GM23338 (cell line): ENCODE measurements at regions not wholly inside any gene's neighbourhood (a gene's known extent, or its start where the extent isn't known, plus 50 kb on each side); places are given as distances from the start of the nearest gene placed in this dataset.

Experiments used
- ATAC-seq: fragments of 200-7000 bp; cut with Tn5 transposase; 3 replicates; pipeline ENCODE4 v1.9.1; 2020
- DNase-seq: peaks from one replicate; pipeline ENCODE4 v3.0.0-alpha.2; 2015; ENCODE audit warnings: low spot score
- H2AFZ ChIP-seq: fragments of 200-600 bp; sonication (generic); 2 replicates; pipeline ENCODE4 v1.8.0; 2016; ENCODE audit warnings: antibody characterized with exemption, mild to moderate bottlenecking, moderate library complexity
- H3F3A ChIP-seq: fragments of 200-600 bp; sonication (generic); replicated peaks from 2 replicates; pipeline ENCODE4 v1.8.0; 2017; ENCODE audit warnings: antibody characterized with exemption, mixed run types, low read depth
- H3K27ac ChIP-seq: fragments of 200-600 bp; sonication (generic); 2 replicates; pipeline ENCODE4 v1.6.1; 2016; ENCODE audit warnings: low read depth
- H3K27me3 ChIP-seq: fragments of 200-600 bp; sonication (generic); 2 replicates; pipeline ENCODE4 v1.8.0; 2016; ENCODE audit warnings: mild to moderate bottlenecking, mixed run types, moderate library complexity; ENCODE audit not compliant: insufficient read depth
- H3K36me3 ChIP-seq: fragments of 200-600 bp; sonication (generic); 2 replicates; pipeline ENCODE4 v1.8.0; 2016; ENCODE audit warnings: mild to moderate bottlenecking; ENCODE audit not compliant: insufficient read depth
- H3K4me1 ChIP-seq: fragments of 200-600 bp; sonication (generic); 2 replicates; pipeline ENCODE4 v1.8.0; 2016; ENCODE audit warnings: mild to moderate bottlenecking, moderate library complexity; ENCODE audit not compliant: insufficient read depth
- H3K4me2 ChIP-seq: fragments of 200-600 bp; sonication (generic); 2 replicates; pipeline ENCODE4 v1.7.1; 2017; ENCODE audit warnings: mixed run types
- H3K4me3 ChIP-seq: fragments of 200-600 bp; sonication (generic); 2 replicates; pipeline ENCODE4 v1.6.1; 2016; ENCODE audit warnings: mixed run types
- H3K79me2 ChIP-seq: fragments of 200-600 bp; sonication (generic); replicated peaks from 2 replicates; pipeline ENCODE4 v1.8.0; 2017; ENCODE audit warnings: mild to moderate bottlenecking; ENCODE audit not compliant: insufficient read depth
- H3K9me2 ChIP-seq: fragments of 200-600 bp; sonication (generic); 2 replicates; pipeline ENCODE4 v1.8.0; 2017; ENCODE audit not compliant: insufficient read depth
- H4K20me1 ChIP-seq: fragments of 200-600 bp; sonication (generic); replicated peaks from 2 replicates; pipeline ENCODE4 v1.8.0; 2017; ENCODE audit warnings: mild to moderate bottlenecking; ENCODE audit not compliant: insufficient read depth
- H3K27ac Mint-ChIP-seq: 2 replicates; pipeline ENCODE4 v1.8.0; 2020; ENCODE audit warnings: inconsistent platforms, mild to moderate bottlenecking, moderate library complexity, mixed read lengths
- H3K27me3 Mint-ChIP-seq: 3 replicates; pipeline ENCODE4 v1.8.0; 2022; ENCODE audit warnings: low read depth, mild to moderate bottlenecking, moderate library complexity, mixed read lengths, inconsistent platforms; ENCODE audit not compliant: insufficient read depth, poor library complexity
- H3K36me3 Mint-ChIP-seq: 3 replicates; pipeline ENCODE4 v1.8.0; 2021; ENCODE audit warnings: low read depth, mild to moderate bottlenecking, inconsistent platforms, moderate library complexity, mixed read lengths
- H3K4me1 Mint-ChIP-seq: 3 replicates; pipeline ENCODE4 v1.8.0; 2020; ENCODE audit warnings: mild to moderate bottlenecking, inconsistent platforms, mixed read lengths
- H3K4me3 Mint-ChIP-seq: 3 replicates; pipeline ENCODE4 v1.8.0; 2021; ENCODE audit warnings: moderate library complexity, mild to moderate bottlenecking, inconsistent platforms, mixed read lengths
- H3K9me3 Mint-ChIP-seq: 3 replicates; pipeline ENCODE4 v1.8.0; 2020; ENCODE audit warnings: moderate library complexity, mild to moderate bottlenecking, inconsistent platforms, mixed read lengths
- CREB1 ChIP-seq: fragments of 250-450 bp; sonication (Bioruptor Pico); IDR thresholded peaks from 2 replicates; pipeline ENCODE4 v1.5.0; 2020; ENCODE audit warnings: low read depth, mild to moderate bottlenecking, moderate library complexity
- EZH2 ChIP-seq: fragments of 200-600 bp; sonication (generic); IDR thresholded peaks from one replicate; pipeline ENCODE4 v1.8.0; 2017; ENCODE audit warnings: antibody characterized with exemption, mild to moderate bottlenecking, low read depth; ENCODE audit not compliant: unreplicated experiment
- EZH2phosphoT487 ChIP-seq: fragments of 200-600 bp; sonication (generic); IDR thresholded peaks from one replicate; pipeline ENCODE4 v1.8.1; 2018; ENCODE audit warnings: antibody characterized with exemption; ENCODE audit not compliant: unreplicated experiment
- POLR2AphosphoS5 ChIP-seq: IDR thresholded peaks from 2 replicates; pipeline ENCODE4 v1.6.1; 2016; ENCODE audit warnings: antibody characterized with exemption, low read depth
- ZNF114 ChIP-seq: fragments of 250-450 bp; sonication (Bioruptor Pico); IDR thresholded peaks from 2 replicates; pipeline ENCODE4 v1.5.0; 2020; ENCODE audit warnings: mild to moderate bottlenecking, moderate library complexity
- ZNF331 ChIP-seq: fragments of 250-450 bp; sonication (Bioruptor Pico); IDR thresholded peaks from 2 replicates; pipeline ENCODE4 v1.5.0; 2020; ENCODE audit warnings: low read depth, mild to moderate bottlenecking, moderate library complexity
- TF ChIP-seq, protein P1 (sequence below): IDR thresholded peaks from 2 replicates; pipeline ENCODE4 v1.6.1; 2016; ENCODE audit warnings: antibody characterized with exemption
- TF ChIP-seq, protein P2 (sequence below): fragments of 250-450 bp; sonication (Bioruptor Pico); IDR thresholded peaks from 2 replicates; pipeline ENCODE4 v1.5.0; 2020; ENCODE audit warnings: mild to moderate bottlenecking, moderate library complexity
- TF ChIP-seq, protein P3 (sequence below): IDR thresholded peaks from one replicate; pipeline ENCODE4 v1.6.1; 2018; ENCODE audit warnings: antibody characterized with exemption; ENCODE audit not compliant: unreplicated experiment
- TF ChIP-seq, protein P4 (sequence below), 2 experiments: fragments of 200-600 bp in 1 of 2; sonication (generic) in 1 of 2; conservative IDR thresholded peaks; 2 replicates each; pipeline versions ENCODE4 v1.5.1 to v1.6.1; 2016 to 2017; ENCODE audit warnings: antibody characterized with exemption in 2 of 2, low read depth in 2 of 2, mild to moderate bottlenecking in 2 of 2, moderate library complexity in 1 of 2

DNA sequence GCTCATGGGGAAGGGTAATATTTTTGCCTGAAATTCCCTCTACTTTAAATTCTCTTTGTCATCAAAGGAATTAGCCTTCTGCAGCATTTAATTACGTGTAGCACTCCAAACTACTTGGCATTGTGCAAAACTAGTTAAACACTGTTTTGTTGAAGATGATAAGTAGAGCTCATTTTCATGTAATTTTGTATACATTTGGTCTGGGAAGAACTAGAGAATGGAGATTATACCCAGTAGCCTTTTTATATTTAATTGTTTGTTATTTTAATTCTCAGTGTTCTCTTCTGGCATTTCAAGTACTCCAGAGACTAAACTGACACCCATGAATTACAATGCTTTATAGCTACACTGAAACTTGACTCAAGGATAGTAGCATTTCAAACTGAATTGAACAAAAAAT is 211.5 kb upstream of the SMIM31 start:
- H3K36me3 ChIP-seq, result peaks cover 10% of the 10 kb centered on the region; the same call in 1 of the 2 replicates
- H2AFZ ChIP-seq, result no peak overlapping the region
- no peaks in the 10 kb centered on the region for H3K27me3 ChIP-seq
- H4K20me1 ChIP-seq, result no peaks in the 10 kb centered on the region
- Mint-ChIP-seq H3K27ac (no peak overlapping the region), H3K9me3 (peaks cover 29% of the 10 kb centered on the region), H3K27me3 (no peaks in the 10 kb centered on the region), H3K36me3 (peaks cover 26% of the 10 kb centered on the region), H3K4me3 (no peak overlapping the region), H3K4me1 (no peaks in the 10 kb centered on the region)
- no peaks in the 10 kb centered on the region for H3F3A ChIP-seq
- H3K79me2 ChIP-seq, result no peaks in the 10 kb centered on the region
- TF ChIP-seq ZNF331 (CRISPR knock-in tag) (no peak), CREB1 (CRISPR knock-in tag) (no peak), POLR2AphosphoS5 (no peak), ZNF114 (CRISPR knock-in tag) (no peak), EZH2phosphoT487 (no peak), EZH2 (no peak)
- TF ChIP-seq, protein P1, sequence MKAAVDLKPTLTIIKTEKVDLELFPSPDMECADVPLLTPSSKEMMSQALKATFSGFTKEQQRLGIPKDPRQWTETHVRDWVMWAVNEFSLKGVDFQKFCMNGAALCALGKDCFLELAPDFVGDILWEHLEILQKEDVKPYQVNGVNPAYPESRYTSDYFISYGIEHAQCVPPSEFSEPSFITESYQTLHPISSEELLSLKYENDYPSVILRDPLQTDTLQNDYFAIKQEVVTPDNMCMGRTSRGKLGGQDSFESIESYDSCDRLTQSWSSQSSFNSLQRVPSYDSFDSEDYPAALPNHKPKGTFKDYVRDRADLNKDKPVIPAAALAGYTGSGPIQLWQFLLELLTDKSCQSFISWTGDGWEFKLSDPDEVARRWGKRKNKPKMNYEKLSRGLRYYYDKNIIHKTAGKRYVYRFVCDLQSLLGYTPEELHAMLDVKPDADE, result no peak
- TF ChIP-seq, protein P2, sequence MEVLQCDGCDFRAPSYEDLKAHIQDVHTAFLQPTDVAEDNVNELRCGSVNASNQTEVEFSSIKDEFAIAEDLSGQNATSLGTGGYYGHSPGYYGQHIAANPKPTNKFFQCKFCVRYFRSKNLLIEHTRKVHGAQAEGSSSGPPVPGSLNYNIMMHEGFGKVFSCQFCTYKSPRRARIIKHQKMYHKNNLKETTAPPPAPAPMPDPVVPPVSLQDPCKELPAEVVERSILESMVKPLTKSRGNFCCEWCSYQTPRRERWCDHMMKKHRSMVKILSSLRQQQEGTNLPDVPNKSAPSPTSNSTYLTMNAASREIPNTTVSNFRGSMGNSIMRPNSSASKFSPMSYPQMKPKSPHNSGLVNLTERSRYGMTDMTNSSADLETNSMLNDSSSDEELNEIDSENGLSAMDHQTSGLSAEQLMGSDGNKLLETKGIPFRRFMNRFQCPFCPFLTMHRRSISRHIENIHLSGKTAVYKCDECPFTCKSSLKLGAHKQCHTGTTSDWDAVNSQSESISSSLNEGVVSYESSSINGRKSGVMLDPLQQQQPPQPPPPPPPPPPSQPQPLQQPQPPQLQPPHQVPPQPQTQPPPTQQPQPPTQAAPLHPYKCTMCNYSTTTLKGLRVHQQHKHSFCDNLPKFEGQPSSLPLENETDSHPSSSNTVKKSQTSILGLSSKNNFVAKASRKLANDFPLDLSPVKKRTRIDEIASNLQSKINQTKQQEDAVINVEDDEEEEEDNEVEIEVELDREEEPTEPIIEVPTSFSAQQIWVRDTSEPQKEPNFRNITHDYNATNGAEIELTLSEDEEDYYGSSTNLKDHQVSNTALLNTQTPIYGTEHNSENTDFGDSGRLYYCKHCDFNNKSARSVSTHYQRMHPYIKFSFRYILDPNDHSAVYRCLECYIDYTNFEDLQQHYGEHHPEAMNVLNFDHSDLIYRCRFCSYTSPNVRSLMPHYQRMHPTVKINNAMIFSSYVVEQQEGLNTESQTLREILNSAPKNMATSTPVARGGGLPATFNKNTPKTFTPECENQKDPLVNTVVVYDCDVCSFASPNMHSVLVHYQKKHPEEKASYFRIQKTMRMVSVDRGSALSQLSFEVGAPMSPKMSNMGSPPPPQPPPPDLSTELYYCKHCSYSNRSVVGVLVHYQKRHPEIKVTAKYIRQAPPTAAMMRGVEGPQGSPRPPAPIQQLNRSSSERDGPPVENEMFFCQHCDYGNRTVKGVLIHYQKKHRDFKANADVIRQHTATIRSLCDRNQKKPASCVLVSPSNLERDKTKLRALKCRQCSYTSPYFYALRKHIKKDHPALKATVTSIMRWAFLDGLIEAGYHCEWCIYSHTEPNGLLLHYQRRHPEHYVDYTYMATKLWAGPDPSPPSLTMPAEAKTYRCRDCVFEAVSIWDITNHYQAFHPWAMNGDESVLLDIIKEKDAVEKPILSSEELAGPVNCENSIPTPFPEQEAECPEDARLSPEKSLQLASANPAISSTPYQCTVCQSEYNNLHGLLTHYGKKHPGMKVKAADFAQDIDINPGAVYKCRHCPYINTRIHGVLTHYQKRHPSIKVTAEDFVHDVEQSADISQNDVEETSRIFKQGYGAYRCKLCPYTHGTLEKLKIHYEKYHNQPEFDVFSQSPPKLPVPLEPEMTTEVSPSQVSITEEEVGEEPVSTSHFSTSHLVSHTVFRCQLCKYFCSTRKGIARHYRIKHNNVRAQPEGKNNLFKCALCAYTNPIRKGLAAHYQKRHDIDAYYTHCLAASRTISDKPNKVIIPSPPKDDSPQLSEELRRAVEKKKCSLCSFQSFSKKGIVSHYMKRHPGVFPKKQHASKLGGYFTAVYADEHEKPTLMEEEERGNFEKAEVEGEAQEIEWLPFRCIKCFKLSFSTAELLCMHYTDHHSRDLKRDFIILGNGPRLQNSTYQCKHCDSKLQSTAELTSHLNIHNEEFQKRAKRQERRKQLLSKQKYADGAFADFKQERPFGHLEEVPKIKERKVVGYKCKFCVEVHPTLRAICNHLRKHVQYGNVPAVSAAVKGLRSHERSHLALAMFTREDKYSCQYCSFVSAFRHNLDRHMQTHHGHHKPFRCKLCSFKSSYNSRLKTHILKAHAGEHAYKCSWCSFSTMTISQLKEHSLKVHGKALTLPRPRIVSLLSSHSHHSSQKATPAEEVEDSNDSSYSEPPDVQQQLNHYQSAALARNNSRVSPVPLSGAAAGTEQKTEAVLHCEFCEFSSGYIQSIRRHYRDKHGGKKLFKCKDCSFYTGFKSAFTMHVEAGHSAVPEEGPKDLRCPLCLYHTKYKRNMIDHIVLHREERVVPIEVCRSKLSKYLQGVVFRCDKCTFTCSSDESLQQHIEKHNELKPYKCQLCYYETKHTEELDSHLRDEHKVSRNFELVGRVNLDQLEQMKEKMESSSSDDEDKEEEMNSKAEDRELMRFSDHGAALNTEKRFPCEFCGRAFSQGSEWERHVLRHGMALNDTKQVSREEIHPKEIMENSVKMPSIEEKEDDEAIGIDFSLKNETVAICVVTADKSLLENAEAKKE (CRISPR knock-in tag), result no peak
- TF ChIP-seq, protein P3, sequence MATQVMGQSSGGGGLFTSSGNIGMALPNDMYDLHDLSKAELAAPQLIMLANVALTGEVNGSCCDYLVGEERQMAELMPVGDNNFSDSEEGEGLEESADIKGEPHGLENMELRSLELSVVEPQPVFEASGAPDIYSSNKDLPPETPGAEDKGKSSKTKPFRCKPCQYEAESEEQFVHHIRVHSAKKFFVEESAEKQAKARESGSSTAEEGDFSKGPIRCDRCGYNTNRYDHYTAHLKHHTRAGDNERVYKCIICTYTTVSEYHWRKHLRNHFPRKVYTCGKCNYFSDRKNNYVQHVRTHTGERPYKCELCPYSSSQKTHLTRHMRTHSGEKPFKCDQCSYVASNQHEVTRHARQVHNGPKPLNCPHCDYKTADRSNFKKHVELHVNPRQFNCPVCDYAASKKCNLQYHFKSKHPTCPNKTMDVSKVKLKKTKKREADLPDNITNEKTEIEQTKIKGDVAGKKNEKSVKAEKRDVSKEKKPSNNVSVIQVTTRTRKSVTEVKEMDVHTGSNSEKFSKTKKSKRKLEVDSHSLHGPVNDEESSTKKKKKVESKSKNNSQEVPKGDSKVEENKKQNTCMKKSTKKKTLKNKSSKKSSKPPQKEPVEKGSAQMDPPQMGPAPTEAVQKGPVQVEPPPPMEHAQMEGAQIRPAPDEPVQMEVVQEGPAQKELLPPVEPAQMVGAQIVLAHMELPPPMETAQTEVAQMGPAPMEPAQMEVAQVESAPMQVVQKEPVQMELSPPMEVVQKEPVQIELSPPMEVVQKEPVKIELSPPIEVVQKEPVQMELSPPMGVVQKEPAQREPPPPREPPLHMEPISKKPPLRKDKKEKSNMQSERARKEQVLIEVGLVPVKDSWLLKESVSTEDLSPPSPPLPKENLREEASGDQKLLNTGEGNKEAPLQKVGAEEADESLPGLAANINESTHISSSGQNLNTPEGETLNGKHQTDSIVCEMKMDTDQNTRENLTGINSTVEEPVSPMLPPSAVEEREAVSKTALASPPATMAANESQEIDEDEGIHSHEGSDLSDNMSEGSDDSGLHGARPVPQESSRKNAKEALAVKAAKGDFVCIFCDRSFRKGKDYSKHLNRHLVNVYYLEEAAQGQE, result no peak
- TF ChIP-seq, protein P4, sequence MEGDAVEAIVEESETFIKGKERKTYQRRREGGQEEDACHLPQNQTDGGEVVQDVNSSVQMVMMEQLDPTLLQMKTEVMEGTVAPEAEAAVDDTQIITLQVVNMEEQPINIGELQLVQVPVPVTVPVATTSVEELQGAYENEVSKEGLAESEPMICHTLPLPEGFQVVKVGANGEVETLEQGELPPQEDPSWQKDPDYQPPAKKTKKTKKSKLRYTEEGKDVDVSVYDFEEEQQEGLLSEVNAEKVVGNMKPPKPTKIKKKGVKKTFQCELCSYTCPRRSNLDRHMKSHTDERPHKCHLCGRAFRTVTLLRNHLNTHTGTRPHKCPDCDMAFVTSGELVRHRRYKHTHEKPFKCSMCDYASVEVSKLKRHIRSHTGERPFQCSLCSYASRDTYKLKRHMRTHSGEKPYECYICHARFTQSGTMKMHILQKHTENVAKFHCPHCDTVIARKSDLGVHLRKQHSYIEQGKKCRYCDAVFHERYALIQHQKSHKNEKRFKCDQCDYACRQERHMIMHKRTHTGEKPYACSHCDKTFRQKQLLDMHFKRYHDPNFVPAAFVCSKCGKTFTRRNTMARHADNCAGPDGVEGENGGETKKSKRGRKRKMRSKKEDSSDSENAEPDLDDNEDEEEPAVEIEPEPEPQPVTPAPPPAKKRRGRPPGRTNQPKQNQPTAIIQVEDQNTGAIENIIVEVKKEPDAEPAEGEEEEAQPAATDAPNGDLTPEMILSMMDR (conservative IDR thresholded peaks at IDR 0.05; ENCODE audit: low read depth in 2 of 2), result no peak
- H3K27ac ChIP-seq, result no peak overlapping the region
- H3K4me3 ChIP-seq, result no peak overlapping the region
- H3K9me2 ChIP-seq, result peaks cover 3% of the 10 kb centered on the region; the same call in 1 of the 2 replicates
- no peak overlapping the region for H3K4me2 ChIP-seq
- no peaks in the 10 kb centered on the region for H3K4me1 ChIP-seq
- DNase-seq (no peak), ATAC-seq (no peak)
